HG02759 (cell line): ENCODE measurements at regions not wholly inside any gene's neighbourhood (a gene's known extent, or its start where the extent isn't known, plus 50 kb on each side); places are given as distances from the start of the nearest gene placed in this dataset.

Experiments used
- ATAC-seq: cut with Tn5 transposase; IDR thresholded peaks from one replicate; pipeline ENCODE4 v1.9.1; 2021; ENCODE audit warnings: mild to moderate bottlenecking, moderate library complexity; ENCODE audit not compliant: unreplicated experiment

- ATAC-seq: no peak
Measured at GRCh38 chr5:133696782-133697507, 84.6 kb upstream of the FSTL4 start.

- ATAC-seq: no peak
Measured at GRCh38 chr5:133696006-133696584, 83.8 kb upstream of the FSTL4 start.

GRCh38 chr5:133694181-133694831, 82.0 kb upstream of the FSTL4 start:
- ATAC-seq: no peak

- no peak for ATAC-seq
Measured at GRCh38 chr5:133691448-133691847, 79.1 kb upstream of the FSTL4 start.

GRCh38 chr5:133690746-133691145, 78.4 kb upstream of the FSTL4 start:
- no peak for ATAC-seq

GRCh38 chr5:133688391-133688790, 76.0 kb upstream of the FSTL4 start:
- ATAC-seq: no peak

- no peak for ATAC-seq
Measured at GRCh38 chr5:133687212-133688061, 75.1 kb upstream of the FSTL4 start.

GRCh38 chr5:133686566-133686965, 74.2 kb upstream of the FSTL4 start:
- ATAC-seq: no peak

GRCh38 chr5:133685402-133686018, 73.2 kb upstream of the FSTL4 start:
- no peak for ATAC-seq

- ATAC-seq: no peak
Measured at GRCh38 chr5:133683646-133684596, 71.6 kb upstream of the FSTL4 start.

- ATAC-seq: no peak
Measured at GRCh38 chr5:133682451-133682850, 70.1 kb upstream of the FSTL4 start.

GRCh38 chr5:133681896-133682295, 69.6 kb upstream of the FSTL4 start:
- ATAC-seq: no peak

GRCh38 chr5:133680830-133681565, 68.7 kb upstream of the FSTL4 start:
- no peak for ATAC-seq

- no peak for ATAC-seq
Measured at GRCh38 chr5:133679534-133679933, 67.2 kb upstream of the FSTL4 start.

GRCh38 chr5:133675376-133676154, 63.2 kb upstream of the FSTL4 start:
- ATAC-seq: no peak

- ATAC-seq: no peak
Measured at GRCh38 chr5:133670336-133670735, 58.0 kb upstream of the FSTL4 start.

- ATAC-seq: no peak
Measured at GRCh38 chr5:133669472-133669871, 57.1 kb upstream of the FSTL4 start.

- ATAC-seq: no peak
Measured at GRCh38 chr5:133668458-133668857, 56.1 kb upstream of the FSTL4 start.
